Mucosa of descending colon (tissue), 3 donors: ENCODE measurements at regions not wholly inside any gene's neighbourhood (a gene's known extent, or its start where the extent isn't known, plus 50 kb on each side); places are given as distances from the start of the nearest gene placed in this dataset.

Experiments
- ATAC-seq: fragments of 200-7000 bp; cut with Tn5 transposase; one replicate; pipeline ENCODE4 v1.9.1; 2020; ENCODE audit warnings: mild to moderate bottlenecking, moderate library complexity
- DNase-seq, 3 donors: peaks; one replicate each; pipeline ENCODE4 v3.0.0-alpha.2; 2020
- H3K36me3 ChIP-seq: fragments of 200-600 bp; one replicate; pipeline ENCODE4 v1.8.0; 2021; ENCODE audit warnings: low read depth, mild to moderate bottlenecking
- H3K4me1 ChIP-seq: fragments of 200-600 bp; one replicate; pipeline ENCODE4 v1.8.0; 2021; ENCODE audit warnings: low read depth, mild to moderate bottlenecking
- H3K4me3 ChIP-seq: fragments of 200-600 bp; one replicate; pipeline ENCODE4 v1.8.0; 2021; ENCODE audit warnings: mild to moderate bottlenecking
- H3K9me3 ChIP-seq: fragments of 200-600 bp; one replicate; pipeline ENCODE4 v1.8.0; 2021; ENCODE audit warnings: mild to moderate bottlenecking
- intact Hi-C, 2 donors: fragments of 100-400 bp; cut with DNase I in 1 of 2; cut with micrococcal nuclease in 1 of 2; formaldehyde crosslinking; loops; one replicate each; pipeline versions ENCODE4 v1.11.0 to v1.11.1; 2022; cut with DNase I, micrococcal nuclease
- TF ChIP-seq, protein P1 (sequence below): fragments of 200-600 bp; IDR thresholded peaks from one replicate; pipeline ENCODE4 v1.8.0; 2022; ENCODE audit warnings: antibody characterized with exemption, mild to moderate bottlenecking
- donor health status: DM: no; HTN: no; CAD: no; lungs with moderate emphysema.
- donor health status: DM: no; HTN: no; CAD: no.
- donor health status: DM: no; HTN: yes; CAD: no.

DNA sequence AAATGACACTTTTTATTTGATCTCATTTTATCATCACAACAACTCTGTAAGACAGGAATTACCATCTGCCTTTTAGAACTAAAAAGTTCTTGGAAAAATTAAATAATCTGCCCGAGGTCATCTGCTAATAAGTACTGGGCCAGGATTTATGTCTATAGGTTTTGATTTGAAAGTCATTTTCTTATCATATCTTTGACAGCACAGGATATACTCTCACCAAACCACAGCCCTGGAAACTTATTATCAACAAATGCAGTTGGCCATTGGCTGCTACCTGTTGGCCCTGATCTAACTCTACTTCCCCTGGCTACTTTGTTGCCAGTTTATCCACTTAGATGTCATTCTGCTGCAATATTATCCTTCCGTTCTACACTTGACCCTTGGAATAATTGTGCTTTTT, 354.6 kb downstream of the RAD51AP2 start:
- no peaks in the 10 kb centered on the region for H3K4me1 ChIP-seq
- no peak for DNase-seq
- no peak for ATAC-seq
- TF ChIP-seq, protein P1, sequence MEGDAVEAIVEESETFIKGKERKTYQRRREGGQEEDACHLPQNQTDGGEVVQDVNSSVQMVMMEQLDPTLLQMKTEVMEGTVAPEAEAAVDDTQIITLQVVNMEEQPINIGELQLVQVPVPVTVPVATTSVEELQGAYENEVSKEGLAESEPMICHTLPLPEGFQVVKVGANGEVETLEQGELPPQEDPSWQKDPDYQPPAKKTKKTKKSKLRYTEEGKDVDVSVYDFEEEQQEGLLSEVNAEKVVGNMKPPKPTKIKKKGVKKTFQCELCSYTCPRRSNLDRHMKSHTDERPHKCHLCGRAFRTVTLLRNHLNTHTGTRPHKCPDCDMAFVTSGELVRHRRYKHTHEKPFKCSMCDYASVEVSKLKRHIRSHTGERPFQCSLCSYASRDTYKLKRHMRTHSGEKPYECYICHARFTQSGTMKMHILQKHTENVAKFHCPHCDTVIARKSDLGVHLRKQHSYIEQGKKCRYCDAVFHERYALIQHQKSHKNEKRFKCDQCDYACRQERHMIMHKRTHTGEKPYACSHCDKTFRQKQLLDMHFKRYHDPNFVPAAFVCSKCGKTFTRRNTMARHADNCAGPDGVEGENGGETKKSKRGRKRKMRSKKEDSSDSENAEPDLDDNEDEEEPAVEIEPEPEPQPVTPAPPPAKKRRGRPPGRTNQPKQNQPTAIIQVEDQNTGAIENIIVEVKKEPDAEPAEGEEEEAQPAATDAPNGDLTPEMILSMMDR: no peak
- H3K9me3 ChIP-seq: no peaks in the 10 kb centered on the region
- H3K4me3 ChIP-seq: no peak overlapping the region
- intact Hi-C loops: no loop called here
- no peaks in the 10 kb centered on the region for H3K36me3 ChIP-seq

- H3K9me3 ChIP-seq: no peaks in the 10 kb centered on the region
- no peak overlapping the region for H3K4me3 ChIP-seq
- intact Hi-C loops: no loop called here
- H3K36me3 ChIP-seq: no peaks in the 10 kb centered on the region
- DNase-seq (no peak), ATAC-seq (no peak)
- TF ChIP-seq, protein P1: no peak
- H3K4me1 ChIP-seq: no peaks in the 10 kb centered on the region
Measured at GRCh38 chr2:17162713-17163112, 355.5 kb downstream of the RAD51AP2 start.

DNA sequence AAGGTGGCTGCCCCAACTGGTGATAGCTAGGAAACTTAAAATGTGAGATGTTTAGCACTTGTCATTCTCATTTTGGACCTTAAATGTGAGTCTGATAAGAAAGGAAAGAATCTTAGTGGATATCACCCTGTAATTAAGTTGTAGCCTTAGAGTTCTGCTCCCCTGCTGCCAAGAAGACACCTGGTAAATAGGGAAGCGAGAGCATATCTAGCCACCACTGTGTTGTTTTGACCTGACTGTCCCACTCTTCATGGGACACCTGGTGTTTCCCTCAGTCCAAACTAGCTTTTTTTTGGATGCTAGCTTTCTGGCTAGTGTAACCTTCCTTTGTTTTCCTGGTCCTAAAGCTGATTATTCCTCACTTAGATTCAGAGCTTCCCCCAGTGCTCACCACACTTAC, 357.6 kb downstream of the RAD51AP2 start:
- ATAC-seq: no peak
- no peak for DNase-seq
- intact Hi-C loops: no loop called here
- Histone ChIP-seq H3K36me3 (no peaks in the 10 kb centered on the region), H3K4me1 (no peaks in the 10 kb centered on the region), H3K9me3 (no peaks in the 10 kb centered on the region), H3K4me3 (no peak overlapping the region)
- TF ChIP-seq, protein P1: no peak

DNA sequence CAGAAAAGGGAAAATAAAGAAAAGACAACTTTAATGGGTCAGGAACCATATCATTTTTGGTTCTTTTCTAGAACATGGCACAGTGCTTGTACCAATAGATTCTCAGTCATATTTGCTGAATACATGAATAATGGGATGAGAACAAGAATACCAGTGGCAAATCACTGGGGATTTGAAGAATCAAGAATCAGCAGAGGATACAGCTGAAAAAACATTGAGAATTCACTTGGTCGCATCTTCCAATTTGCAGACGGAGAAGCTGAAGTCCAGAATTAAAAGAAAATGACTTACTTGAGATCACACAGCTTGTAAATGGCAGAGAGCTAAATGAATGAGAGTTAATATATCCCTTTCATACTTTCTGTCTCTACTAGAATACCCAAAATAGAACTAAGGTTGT, 362.2 kb downstream of the RAD51AP2 start:
- Histone ChIP-seq H3K9me3 (no peaks in the 10 kb centered on the region), H3K4me1 (no peaks in the 10 kb centered on the region), H3K4me3 (no peak overlapping the region), H3K36me3 (no peaks in the 10 kb centered on the region)
- intact Hi-C loops: no loop called here
- TF ChIP-seq, protein P1: no peak
- ATAC-seq (no peak), DNase-seq (no peak)

GRCh38 chr2:17149945-17150344, 368.3 kb downstream of the RAD51AP2 start:
- intact Hi-C loops: no loop called here
- H3K9me3 ChIP-seq: no peaks in the 10 kb centered on the region

More at GRCh38 chr2:17149945-17150344, 368.3 kb downstream of the RAD51AP2 start:
- Histone ChIP-seq H3K36me3 (no peaks in the 10 kb centered on the region), H3K4me1 (no peaks in the 10 kb centered on the region), H3K4me3 (no peak overlapping the region)
- DNase-seq (no peak), ATAC-seq (no peak)
- TF ChIP-seq, protein P1: no peak
